ENCODE measurements at regions not wholly inside any gene's neighbourhood (a gene's known extent, or its start where the extent isn't known, plus 50 kb on each side); places are given as distances from the start of the nearest gene placed in this dataset.

GRCh38 chr5:29949301-29949872 lies 1244.1 kb upstream of the CDH6 start:
- no peak for TF ChIP-seq GATA2 (IDR thresholded peaks at IDR 0.05; ENCODE audit: low read depth, low read length)
- no peak for TF ChIP-seq GATA3 (IDR thresholded peaks at IDR 0.05; ENCODE audit: low read depth, low read length)
